ENCODE measurements at regions not wholly inside any gene's neighbourhood (a gene's known extent, or its start where the extent isn't known, plus 50 kb on each side); places are given as distances from the start of the nearest gene placed in this dataset.
"Not testable (repeated sequence)": the region's sequence is repeated elsewhere in the genome, so short reads cannot be mapped to it uniquely, and the experiment has no call there.

- Mint-ChIP-seq H3K4me1 (no peaks in the 10 kb centered on the region), H3K4me3 (no peak overlapping the region), H3K9me3 (ENCODE audit: low read depth) (peaks cover 4% of the 10 kb centered on the region), H3K27ac (no peak overlapping the region), H3K27me3 (no peaks in the 10 kb centered on the region), H3K36me3 (no peaks in the 10 kb centered on the region)
- CTCF ChIA-PET = no interaction called here
- no peak for DNase-seq
- no peak for ATAC-seq
Measured at GRCh38 chr4:134952305-134952704, 750.7 kb upstream of the PABPC4L start.

GRCh38 chr4:134948110-134948642, 746.6 kb upstream of the PABPC4L start:
- CTCF ChIA-PET = no interaction called here
- peaks cover 3% of the 10 kb centered on the region for H3K9me3 Mint-ChIP-seq (ENCODE audit: low read depth)
- no peak overlapping the region for H3K27ac Mint-ChIP-seq
- H3K4me1 Mint-ChIP-seq = no peaks in the 10 kb centered on the region
- H3K27me3 Mint-ChIP-seq = no peaks in the 10 kb centered on the region
- H3K36me3 Mint-ChIP-seq = no peaks in the 10 kb centered on the region
- H3K4me3 Mint-ChIP-seq = no peak overlapping the region
- ATAC-seq (no peak), DNase-seq (no peak)

GRCh38 chr4:134944115-134944514, 742.5 kb upstream of the PABPC4L start:
- DNase-seq (no peak), ATAC-seq (no peak)
- H3K9me3 Mint-ChIP-seq (ENCODE audit: low read depth) = no peaks in the 10 kb centered on the region
- H3K27me3 Mint-ChIP-seq = no peaks in the 10 kb centered on the region
- CTCF ChIA-PET = no interaction called here
- H3K4me3 Mint-ChIP-seq = no peak overlapping the region
- no peaks in the 10 kb centered on the region for H3K4me1 Mint-ChIP-seq
- H3K27ac Mint-ChIP-seq = no peak overlapping the region
- H3K36me3 Mint-ChIP-seq = no peaks in the 10 kb centered on the region

- Mint-ChIP-seq H3K36me3 (no peaks in the 10 kb centered on the region), H3K9me3 (ENCODE audit: low read depth) (peaks cover 2% of the 10 kb centered on the region), H3K4me1 (no peaks in the 10 kb centered on the region), H3K27me3 (no peaks in the 10 kb centered on the region), H3K27ac (no peak overlapping the region), H3K4me3 (no peak overlapping the region)
- CTCF ChIA-PET = no interaction called here
- DNase-seq (no peak), ATAC-seq (no peak)
Measured at GRCh38 chr4:134936014-134936413, 734.4 kb upstream of the PABPC4L start.

GRCh38 chr4:134935320-134935719, 733.7 kb upstream of the PABPC4L start:
- H3K36me3 Mint-ChIP-seq = no peaks in the 10 kb centered on the region
- DNase-seq (no peak), ATAC-seq (no peak)
- H3K27ac Mint-ChIP-seq = no peak overlapping the region
- peaks cover 2% of the 10 kb centered on the region for H3K9me3 Mint-ChIP-seq (ENCODE audit: low read depth)
- H3K4me1 Mint-ChIP-seq = no peaks in the 10 kb centered on the region
- H3K4me3 Mint-ChIP-seq = no peak overlapping the region
- H3K27me3 Mint-ChIP-seq = no peaks in the 10 kb centered on the region
- CTCF ChIA-PET = no interaction called here

GRCh38 chr4:134934036-134934808, 732.6 kb upstream of the PABPC4L start:
- Mint-ChIP-seq H3K4me3 (no peak overlapping the region), H3K4me1 (no peaks in the 10 kb centered on the region), H3K27me3 (no peaks in the 10 kb centered on the region), H3K36me3 (no peaks in the 10 kb centered on the region), H3K27ac (no peak overlapping the region), H3K9me3 (ENCODE audit: low read depth) (peaks cover 2% of the 10 kb centered on the region)
- CTCF ChIA-PET = no interaction called here
- DNase-seq = no peak
- ATAC-seq = no peak

- H3K27me3 Mint-ChIP-seq = no peaks in the 10 kb centered on the region
- no peak for ATAC-seq
- no peaks in the 10 kb centered on the region for H3K36me3 Mint-ChIP-seq
- CTCF ChIA-PET = no interaction called here
- H3K27ac Mint-ChIP-seq = no peak overlapping the region
- peaks cover 3% of the 10 kb centered on the region for H3K9me3 Mint-ChIP-seq (ENCODE audit: low read depth)
- H3K4me1 Mint-ChIP-seq = no peaks in the 10 kb centered on the region
- H3K4me3 Mint-ChIP-seq = no peak overlapping the region
- DNase-seq = no peak
Measured at GRCh38 chr4:134915355-134915754, 713.8 kb upstream of the PABPC4L start.

- H3K9me3 Mint-ChIP-seq (ENCODE audit: low read depth); H3K4me3 Mint-ChIP-seq; H3K4me1 Mint-ChIP-seq; H3K27ac Mint-ChIP-seq; CTCF ChIA-PET; H3K27me3 Mint-ChIP-seq; DNase-seq; H3K36me3 Mint-ChIP-seq; ATAC-seq: not testable (repeated sequence)
Measured at GRCh38 chr4:134914250-134914649, 712.7 kb upstream of the PABPC4L start.

- no peak for ATAC-seq
- no peak overlapping the region for H3K27ac Mint-ChIP-seq
- no peaks in the 10 kb centered on the region for H3K27me3 Mint-ChIP-seq
- CTCF ChIA-PET = no interaction called here
- H3K36me3 Mint-ChIP-seq = no peaks in the 10 kb centered on the region
- H3K4me3 Mint-ChIP-seq = no peak overlapping the region
- DNase-seq = no peak
- peaks cover 3% of the 10 kb centered on the region for H3K9me3 Mint-ChIP-seq (ENCODE audit: low read depth)
- no peaks in the 10 kb centered on the region for H3K4me1 Mint-ChIP-seq
Measured at GRCh38 chr4:134911941-134912340, 710.4 kb upstream of the PABPC4L start.

- Mint-ChIP-seq H3K9me3 (ENCODE audit: low read depth) (no peaks in the 10 kb centered on the region), H3K27me3 (no peaks in the 10 kb centered on the region), H3K4me1 (no peaks in the 10 kb centered on the region), H3K36me3 (no peaks in the 10 kb centered on the region), H3K27ac (no peak overlapping the region), H3K4me3 (no peak overlapping the region)
- DNase-seq (no peak), ATAC-seq (no peak)
- CTCF ChIA-PET = no interaction called here
Measured at GRCh38 chr4:134906404-134907023, 704.9 kb upstream of the PABPC4L start.

GRCh38 chr4:134905061-134905460, 703.5 kb upstream of the PABPC4L start:
- no peak overlapping the region for H3K27ac Mint-ChIP-seq
- no peaks in the 10 kb centered on the region for H3K36me3 Mint-ChIP-seq
- H3K9me3 Mint-ChIP-seq (ENCODE audit: low read depth) = no peaks in the 10 kb centered on the region
- CTCF ChIA-PET = no interaction called here
- DNase-seq = no peak
- H3K4me3 Mint-ChIP-seq = no peak overlapping the region
- no peaks in the 10 kb centered on the region for H3K27me3 Mint-ChIP-seq
- no peaks in the 10 kb centered on the region for H3K4me1 Mint-ChIP-seq
- ATAC-seq = no peak

GRCh38 chr4:134888156-134888555, 686.6 kb upstream of the PABPC4L start:
- ATAC-seq = no peak
- no peak overlapping the region for H3K27ac Mint-ChIP-seq
- H3K4me1 Mint-ChIP-seq = no peaks in the 10 kb centered on the region
- CTCF ChIA-PET = no interaction called here
- H3K36me3 Mint-ChIP-seq = no peaks in the 10 kb centered on the region
- no peaks in the 10 kb centered on the region for H3K27me3 Mint-ChIP-seq
- H3K9me3 Mint-ChIP-seq (ENCODE audit: low read depth) = peaks cover 4% of the 10 kb centered on the region
- H3K4me3 Mint-ChIP-seq = no peak overlapping the region
- DNase-seq = no peak

- CTCF ChIA-PET = no interaction called here
- Mint-ChIP-seq H3K9me3 (ENCODE audit: low read depth) (peaks cover 3% of the 10 kb centered on the region), H3K4me3 (no peak overlapping the region), H3K27ac (no peak overlapping the region), H3K36me3 (no peaks in the 10 kb centered on the region), H3K4me1 (no peaks in the 10 kb centered on the region), H3K27me3 (no peaks in the 10 kb centered on the region)
- no peak for DNase-seq
- no peak for ATAC-seq
Measured at GRCh38 chr4:134885436-134885835, 683.8 kb upstream of the PABPC4L start.

- Mint-ChIP-seq H3K27me3 (no peaks in the 10 kb centered on the region), H3K4me3 (no peak overlapping the region), H3K27ac (no peak overlapping the region), H3K36me3 (no peaks in the 10 kb centered on the region), H3K9me3 (ENCODE audit: low read depth) (peaks cover 3% of the 10 kb centered on the region), H3K4me1 (no peaks in the 10 kb centered on the region)
- CTCF ChIA-PET = no interaction called here
- DNase-seq = no peak
- no peak for ATAC-seq
Measured at GRCh38 chr4:134883831-134884449, 682.4 kb upstream of the PABPC4L start.
